ENCODE measurements at regions not wholly inside any gene's neighbourhood (a gene's known extent, or its start where the extent isn't known, plus 50 kb on each side); places are given as distances from the start of the nearest gene placed in this dataset.

GRCh38 chr9:13899924-13900323 lies 414.0 kb downstream of the NFIB start:
- Mint-ChIP-seq H3K4me1 (ENCODE audit: low read depth) (no peaks in the 10 kb centered on the region), H3K4me3 (no peak overlapping the region), H3K36me3 (ENCODE audit: low read depth) (no peaks in the 10 kb centered on the region), H3K27ac (no peak overlapping the region), H3K27me3 (ENCODE audit: insufficient read depth) (no peaks in the 10 kb centered on the region), H3K9me3 (no peaks in the 10 kb centered on the region)
- TF ChIP-seq CTCF (IDR thresholded peaks at IDR 0.05), result no peak
- no peak for DNase-seq

DNA sequence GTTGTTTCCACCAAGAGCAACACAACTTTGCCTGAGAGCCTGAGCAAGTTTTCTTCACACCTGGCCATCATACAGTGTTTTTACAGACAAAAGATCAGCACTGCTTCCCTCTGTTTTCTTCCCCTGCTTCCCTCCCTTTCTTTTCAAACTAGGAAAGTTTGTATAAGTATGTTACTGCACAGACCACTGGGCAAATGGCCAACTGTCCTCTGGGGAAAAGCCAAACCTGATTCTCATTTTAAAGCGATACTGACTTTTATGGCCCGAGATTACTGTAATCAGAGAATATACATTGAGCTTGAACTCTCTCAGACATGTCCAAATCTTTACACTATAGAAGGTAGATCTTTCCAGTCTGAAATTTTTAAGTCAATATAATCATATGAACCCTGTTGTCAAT lies 415.0 kb downstream of the NFIB start:
- no peak for DNase-seq
- H3K27ac Mint-ChIP-seq, result no peak overlapping the region
- no peak for TF ChIP-seq CTCF (IDR thresholded peaks at IDR 0.05)
- no peaks in the 10 kb centered on the region for H3K4me1 Mint-ChIP-seq (ENCODE audit: low read depth)
- no peaks in the 10 kb centered on the region for H3K36me3 Mint-ChIP-seq (ENCODE audit: low read depth)
- no peak overlapping the region for H3K4me3 Mint-ChIP-seq
- no peaks in the 10 kb centered on the region for H3K9me3 Mint-ChIP-seq
- no peaks in the 10 kb centered on the region for H3K27me3 Mint-ChIP-seq (ENCODE audit: insufficient read depth)

DNA sequence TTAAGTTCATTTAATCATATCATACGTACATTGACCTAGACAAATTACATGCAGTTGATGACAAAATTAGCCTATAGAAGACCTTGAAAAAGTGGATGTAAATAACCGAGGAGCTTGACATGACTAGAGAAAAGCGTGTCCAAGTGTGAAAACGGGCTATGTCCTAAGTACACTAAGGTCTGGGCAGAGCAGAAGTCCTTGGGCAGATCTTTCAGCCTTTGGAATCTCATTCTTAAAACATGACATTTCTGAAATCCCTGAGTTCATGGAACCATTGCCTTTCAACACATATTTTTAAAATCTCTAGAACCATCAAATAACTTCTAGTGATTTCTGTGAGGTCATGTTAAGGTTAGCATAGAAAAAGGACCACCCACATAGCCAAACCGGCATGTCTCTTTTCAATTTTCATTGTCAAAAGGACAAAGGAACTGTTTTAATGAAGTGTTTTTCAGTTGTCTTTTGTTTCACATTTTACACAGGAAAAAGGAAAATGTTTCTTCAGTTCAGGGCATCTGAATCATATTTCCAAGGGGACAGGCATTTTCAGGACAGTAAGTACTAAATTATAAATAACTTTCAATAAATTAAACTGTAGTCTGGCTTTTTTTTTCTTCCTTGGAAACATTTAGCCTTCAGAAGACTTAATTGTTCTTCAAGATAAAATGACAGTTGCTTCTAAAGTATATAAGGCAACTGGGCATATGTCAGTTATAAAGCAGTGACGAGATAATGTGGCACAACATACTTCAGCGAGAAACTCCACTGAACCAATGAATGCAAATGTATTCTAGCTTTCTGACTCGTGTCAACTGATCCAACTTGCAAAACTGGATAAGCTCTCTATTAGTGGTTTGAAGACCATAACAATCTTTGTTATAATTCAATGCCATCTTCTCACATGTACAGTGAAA lies 416.8 kb downstream of the NFIB start:
- DNase-seq, result no peak
- H3K27ac Mint-ChIP-seq, result no peak overlapping the region
- H3K4me1 Mint-ChIP-seq (ENCODE audit: low read depth), result no peaks in the 10 kb centered on the region
- no peak for TF ChIP-seq CTCF (IDR thresholded peaks at IDR 0.05)
- H3K9me3 Mint-ChIP-seq, result no peaks in the 10 kb centered on the region
- no peaks in the 10 kb centered on the region for H3K36me3 Mint-ChIP-seq (ENCODE audit: low read depth)
- H3K27me3 Mint-ChIP-seq (ENCODE audit: insufficient read depth), result no peaks in the 10 kb centered on the region
- no peak overlapping the region for H3K4me3 Mint-ChIP-seq

DNA sequence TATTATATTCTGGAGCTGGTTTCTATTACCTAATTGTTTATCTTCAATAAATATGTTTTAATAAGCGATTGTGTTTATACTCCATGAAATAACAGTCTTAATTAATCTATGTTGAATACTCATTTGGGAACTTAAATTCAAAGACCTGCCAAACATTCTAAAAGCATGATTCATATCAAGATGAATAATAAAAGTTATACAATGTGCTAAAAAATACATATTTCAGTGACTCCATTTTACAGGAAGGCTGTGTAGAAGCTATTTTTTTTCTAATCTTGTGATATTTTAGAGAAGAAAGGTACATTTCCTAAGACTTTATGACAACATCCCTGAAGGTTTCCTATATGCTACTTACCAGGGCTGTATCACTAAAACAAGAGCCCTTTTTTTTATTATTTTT lies 417.9 kb downstream of the NFIB start:
- H3K27me3 Mint-ChIP-seq (ENCODE audit: insufficient read depth), result no peaks in the 10 kb centered on the region
- DNase-seq, result no peak
- H3K4me3 Mint-ChIP-seq, result no peak overlapping the region
- no peaks in the 10 kb centered on the region for H3K4me1 Mint-ChIP-seq (ENCODE audit: low read depth)
- H3K36me3 Mint-ChIP-seq (ENCODE audit: low read depth), result no peaks in the 10 kb centered on the region
- no peak overlapping the region for H3K27ac Mint-ChIP-seq
- no peaks in the 10 kb centered on the region for H3K9me3 Mint-ChIP-seq
- TF ChIP-seq CTCF (IDR thresholded peaks at IDR 0.05), result no peak

GRCh38 chr9:13885258-13885657 lies 428.7 kb downstream of the NFIB start:
- no peaks in the 10 kb centered on the region for H3K36me3 Mint-ChIP-seq (ENCODE audit: low read depth)
- DNase-seq, result no peak
- no peaks in the 10 kb centered on the region; the same call in 1 of the 2 replicates for H3K27me3 Mint-ChIP-seq (ENCODE audit: insufficient read depth)
- no peak overlapping the region for H3K4me3 Mint-ChIP-seq
- no peak overlapping the region for H3K27ac Mint-ChIP-seq
- H3K9me3 Mint-ChIP-seq, result peaks cover 10% of the 10 kb centered on the region
- H3K4me1 Mint-ChIP-seq (ENCODE audit: low read depth), result no peaks in the 10 kb centered on the region
- TF ChIP-seq CTCF (IDR thresholded peaks at IDR 0.05), result no peak
